HG03025 (cell line): ENCODE measurements at regions not wholly inside any gene's neighbourhood (a gene's known extent, or its start where the extent isn't known, plus 50 kb on each side); places are given as distances from the start of the nearest gene placed in this dataset.

Experiments used
- ATAC-seq: cut with Tn5 transposase; IDR thresholded peaks from one replicate; pipeline ENCODE4 v1.9.1; 2021; ENCODE audit warnings: mild to moderate bottlenecking, moderate library complexity; ENCODE audit not compliant: unreplicated experiment, low FRiP score

GRCh38 chr2:139854769-139855483, 1074.7 kb upstream of the NXPH2 start:
- ATAC-seq: no peak

- no peak for ATAC-seq
Observed at GRCh38 chr2:139850254-139850890, 1070.2 kb upstream of the NXPH2 start.

- ATAC-seq: no peak
Observed at GRCh38 chr2:139836769-139837168, 1056.6 kb upstream of the NXPH2 start.

- ATAC-seq: no peak
Observed at GRCh38 chr2:139835101-139835500, 1054.9 kb upstream of the NXPH2 start.

DNA sequence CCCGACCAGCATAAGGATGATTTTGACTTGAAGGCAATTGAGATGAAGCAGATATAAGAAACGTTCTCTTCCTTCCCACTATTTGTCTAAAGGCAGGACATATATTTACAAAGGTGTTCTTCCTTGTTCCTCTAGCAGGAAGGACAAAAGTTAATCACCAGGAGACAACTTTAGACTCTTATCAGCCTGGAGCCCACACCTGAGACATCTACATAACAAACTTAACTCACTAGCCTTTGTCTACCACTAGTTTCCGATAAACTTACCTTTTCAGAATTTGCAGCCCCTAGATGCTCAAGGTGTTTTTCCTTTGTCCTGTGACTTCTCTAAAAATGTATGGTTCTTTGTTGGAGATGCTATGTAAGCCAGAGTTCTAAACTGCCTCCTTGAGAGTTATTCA, 1047.8 kb upstream of the NXPH2 start:
- ATAC-seq: no peak

DNA sequence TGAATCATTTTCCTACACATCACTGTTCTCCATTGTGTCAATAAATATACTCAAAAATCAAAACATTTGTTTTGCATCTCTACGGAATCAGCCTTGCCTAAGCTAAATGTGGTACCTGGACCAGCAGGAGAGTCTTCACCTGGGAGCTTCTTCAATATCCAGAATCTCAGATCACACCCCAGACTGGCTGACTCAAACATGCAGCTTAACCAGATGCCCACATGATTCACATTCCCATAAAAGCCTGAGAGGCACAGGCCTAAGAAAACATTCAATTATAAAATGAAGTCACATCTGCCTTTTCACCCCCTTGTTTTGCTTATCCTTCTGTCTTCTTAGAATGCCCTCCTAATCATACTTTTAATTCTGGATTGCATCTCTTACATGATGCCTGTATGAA, 1045.5 kb upstream of the NXPH2 start:
- no peak for ATAC-seq

- ATAC-seq: no peak
Observed at GRCh38 chr2:139819273-139819796, 1039.1 kb upstream of the NXPH2 start.

- no peak for ATAC-seq
Observed at GRCh38 chr2:139814458-139814857, 1034.3 kb upstream of the NXPH2 start.

DNA sequence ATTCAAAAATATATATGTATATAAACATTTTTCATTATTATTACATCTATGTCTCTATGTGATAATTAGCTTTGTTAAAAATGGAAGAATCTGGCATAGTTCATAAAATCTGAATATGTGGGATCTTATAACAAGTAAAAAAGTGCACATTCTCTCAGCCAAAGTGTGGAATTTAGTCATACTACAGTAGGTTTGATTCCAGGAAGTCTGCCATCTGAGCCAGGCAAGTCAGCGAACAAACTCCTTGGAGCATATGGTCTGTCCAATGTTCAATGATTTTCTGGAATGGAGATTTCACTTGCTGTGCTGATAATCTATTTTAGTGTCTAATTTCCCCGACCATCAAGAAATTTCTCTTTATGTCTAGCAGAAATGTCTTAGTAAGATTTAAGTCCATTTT, 1033.2 kb upstream of the NXPH2 start:
- ATAC-seq: no peak

- ATAC-seq: no peak
Observed at GRCh38 chr2:139805441-139805840, 1025.3 kb upstream of the NXPH2 start.

- ATAC-seq: no peak
Observed at GRCh38 chr2:139798391-139798790, 1018.2 kb upstream of the NXPH2 start.

DNA sequence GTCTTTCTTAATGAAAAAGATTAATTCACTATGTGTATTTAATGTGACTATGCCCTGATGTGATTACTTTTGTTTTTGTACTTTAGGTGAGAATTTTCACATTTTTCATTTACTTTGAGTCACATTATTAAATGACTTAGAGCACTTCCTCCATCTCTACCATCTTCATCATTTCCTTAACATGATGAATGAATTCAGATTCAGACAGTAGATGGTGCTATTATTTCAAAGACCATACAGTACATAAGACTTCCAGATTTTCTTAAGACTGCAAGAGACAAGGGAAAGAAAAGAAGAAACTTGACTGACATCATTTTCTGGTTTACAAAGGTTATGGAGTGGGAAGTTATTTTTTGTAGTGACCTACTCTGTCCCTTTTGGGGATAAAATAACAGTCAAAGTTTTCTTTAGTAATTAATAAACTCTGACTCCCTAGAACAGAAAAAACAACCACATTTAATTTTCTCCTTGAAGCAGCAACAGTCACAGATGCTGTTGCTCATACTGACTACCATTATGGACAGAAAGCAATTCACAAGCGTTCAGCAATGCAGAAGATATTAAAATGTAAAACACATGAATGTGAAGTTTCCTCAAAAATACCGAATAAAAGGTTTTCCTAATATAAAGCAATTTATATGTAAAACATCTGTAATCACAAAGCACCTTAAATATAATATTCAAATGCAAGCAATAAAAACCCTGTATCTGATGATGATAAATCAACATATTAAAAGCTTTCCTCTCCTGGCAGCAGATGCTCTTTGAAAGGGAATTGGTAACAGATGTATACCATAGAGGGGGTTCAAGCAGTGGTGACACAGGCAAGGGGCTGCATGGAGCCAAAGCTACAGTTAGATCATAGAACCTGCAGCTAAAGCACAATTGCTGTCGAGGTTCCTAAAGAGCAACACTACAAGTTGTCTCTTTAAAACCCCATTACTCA, 1010.9 kb upstream of the NXPH2 start:
- no peak for ATAC-seq

- no peak for ATAC-seq
Observed at GRCh38 chr2:139790136-139790535, 1009.9 kb upstream of the NXPH2 start.

GRCh38 chr2:139778732-139779131, 998.5 kb upstream of the NXPH2 start:
- ATAC-seq: no peak

- no peak for ATAC-seq
Observed at GRCh38 chr2:139773720-139774277, 993.6 kb upstream of the NXPH2 start.

DNA sequence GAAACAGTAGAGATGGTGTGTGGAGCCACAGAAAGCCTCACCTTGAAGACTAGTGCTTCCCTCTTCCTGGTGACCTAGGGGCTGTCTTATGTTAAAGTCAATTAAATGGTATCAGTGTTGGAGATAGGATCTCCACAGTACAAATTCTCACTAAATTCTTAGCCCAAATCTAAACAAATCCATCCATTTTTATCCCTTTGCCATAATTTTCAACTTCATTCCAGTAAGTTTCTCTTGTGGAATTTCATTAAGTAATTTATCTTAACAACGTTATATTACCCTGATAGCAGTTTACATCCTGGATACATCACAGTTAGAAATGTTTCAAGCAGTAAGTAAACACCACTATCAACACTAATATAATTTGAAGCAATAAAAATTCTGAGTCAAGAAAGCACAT, 989.4 kb upstream of the NXPH2 start:
- ATAC-seq: no peak

DNA sequence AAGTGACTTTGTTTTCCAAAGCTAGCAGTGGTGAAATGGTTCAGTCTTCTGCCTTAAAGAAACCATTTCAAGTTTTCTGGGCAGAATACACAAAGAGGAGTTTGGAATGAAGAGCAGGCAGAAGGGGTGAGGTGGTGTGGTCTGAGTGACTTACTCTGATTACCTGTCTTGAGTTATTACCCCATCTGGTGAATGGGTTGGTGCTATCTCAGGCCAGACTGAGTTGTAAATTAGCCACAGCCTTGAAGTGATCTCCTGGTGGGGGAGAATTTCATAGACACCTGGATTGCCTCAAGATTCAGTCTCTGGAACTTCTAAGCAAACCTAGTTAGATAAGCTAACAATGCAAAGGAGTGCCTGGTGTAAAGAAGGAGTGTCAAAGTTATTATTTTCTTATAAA, 983.5 kb upstream of the NXPH2 start:
- ATAC-seq: no peak

DNA sequence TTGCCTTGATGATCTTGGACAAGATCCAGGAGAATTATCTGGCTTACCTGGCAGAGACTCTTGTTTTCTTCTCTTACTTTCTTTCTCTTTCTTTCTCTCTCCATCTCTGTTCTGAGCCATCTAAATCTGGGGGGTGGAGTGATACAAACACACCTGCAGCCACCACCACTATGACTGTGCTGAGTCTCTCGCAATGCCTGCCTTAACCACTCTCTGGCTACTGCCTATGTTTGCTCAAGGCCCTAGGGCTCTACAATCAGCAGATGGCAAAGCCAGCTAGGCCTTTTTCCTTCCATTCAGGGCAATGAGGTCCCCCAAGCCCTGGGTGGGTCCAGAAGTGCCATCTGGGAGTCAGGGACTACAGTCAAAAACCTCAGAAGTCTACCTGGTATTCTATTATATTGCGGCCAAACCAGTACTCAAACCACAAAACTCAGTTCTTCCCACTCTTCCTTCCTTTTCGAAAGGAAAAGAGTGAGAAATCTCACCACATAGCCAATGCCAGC, 978.9 kb upstream of the NXPH2 start:
- ATAC-seq: no peak

DNA sequence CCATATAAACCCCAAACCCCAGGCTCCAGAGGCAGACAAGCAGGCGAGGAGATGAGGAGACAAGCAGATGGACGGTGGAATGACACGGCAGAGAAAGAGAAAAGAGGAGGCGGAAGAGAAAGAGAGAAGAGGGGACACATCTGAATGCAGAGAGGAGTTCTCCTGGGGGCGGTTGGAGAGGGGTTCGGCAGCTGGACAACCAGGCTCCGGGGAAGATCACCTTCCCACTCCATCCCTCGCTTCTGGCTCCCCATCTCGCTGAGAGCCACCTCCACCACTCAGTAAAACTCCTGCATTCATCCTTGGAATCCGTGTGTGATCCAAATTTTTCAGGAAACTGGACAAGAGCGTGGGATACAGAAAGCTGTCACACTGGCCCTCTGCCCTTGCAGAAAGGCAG, 966.7 kb upstream of the NXPH2 start:
- ATAC-seq: no peak

DNA sequence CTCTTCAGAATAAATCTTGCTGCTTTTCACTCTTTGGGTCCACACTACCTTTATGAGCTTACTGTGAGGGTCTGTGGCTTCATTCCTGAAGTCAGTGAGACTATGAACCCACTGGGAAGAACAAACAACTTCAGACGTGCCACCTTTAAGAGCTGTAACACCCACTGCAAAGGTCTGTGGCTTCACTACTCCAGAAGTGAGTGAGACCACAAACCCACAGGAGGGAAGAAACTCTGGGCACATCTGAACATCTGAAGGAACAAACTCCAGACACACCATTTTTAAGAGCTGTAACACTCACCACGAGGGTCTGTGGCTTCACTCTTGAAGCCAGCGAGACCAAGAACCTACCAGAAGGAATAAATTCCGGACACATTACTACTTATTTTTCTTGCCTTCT, 964.1 kb upstream of the NXPH2 start:
- no peak for ATAC-seq
